ENCODE measurements at regions not wholly inside any gene's neighbourhood (a gene's known extent, or its start where the extent isn't known, plus 50 kb on each side); places are given as distances from the start of the nearest gene placed in this dataset.

- TF ChIP-seq ZBTB33 (IDR thresholded peaks at IDR 0.05; ENCODE audit: extremely low read depth, insufficient replicate concordance, low read length) (no peak), EZH2 (IDR thresholded peaks at IDR 0.05) (no peak), CEBPB (IDR thresholded peaks at IDR 0.05; ENCODE audit: low read depth) (no peak)
Measured at GRCh38 chr2:204282081-204282480, 263.2 kb upstream of the PARD3B start (continued).

DNA sequence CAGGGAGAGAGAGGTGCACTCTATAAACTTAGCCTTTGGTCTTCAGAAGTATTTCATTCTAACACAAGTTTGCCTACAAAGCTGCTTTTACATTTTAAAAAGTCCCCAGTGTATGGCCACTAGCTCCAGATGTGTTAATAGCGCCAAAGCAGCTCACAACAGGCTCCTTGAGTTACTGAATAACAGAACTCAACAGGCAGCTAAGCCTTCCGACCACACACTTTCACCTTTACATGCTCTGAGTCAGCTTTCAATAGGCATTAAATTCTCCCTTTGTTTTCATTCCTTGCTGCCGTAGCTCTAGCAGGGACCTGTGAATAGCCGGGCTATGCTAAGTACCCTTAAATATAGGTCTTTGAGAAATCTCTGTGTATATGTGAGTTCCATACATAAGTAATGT is 262.8 kb upstream of the PARD3B start:
- H3K79me2 ChIP-seq (ENCODE audit: insufficient read depth, low read length): no peaks in the 10 kb centered on the region
- RAD21 ChIA-PET (ENCODE audit: low non-redundant PET in 1 of 2, low total read pairs in 2 of 2, uncharacterized antibody in 2 of 2, unreplicated experiment in 2 of 2): no interaction called here
- no peak overlapping the region for H3K27ac ChIP-seq (ENCODE audit: low read depth, low read length)
- CTCF ChIA-PET: no interaction called here
- H3K27me3 ChIP-seq (ENCODE audit: insufficient read depth, low read length): peaks cover 7% of the 10 kb centered on the region
- H3K4me1 ChIP-seq (ENCODE audit: control insufficient read depth in 1 of 2, insufficient read depth in 2 of 2, low read length in 2 of 2): no peaks in the 10 kb centered on the region
- H3K9me2 ChIP-seq (ENCODE audit: insufficient read depth): no peaks in the 10 kb centered on the region
- H2AFZ ChIP-seq (ENCODE audit: low read depth, low read length, poor library complexity, severe bottlenecking): no peak overlapping the region
- H3K36me3 ChIP-seq (ENCODE audit: control insufficient read depth in 1 of 2, insufficient read depth in 2 of 2, low read length in 2 of 2): no peaks in the 10 kb centered on the region
- BruUV-seq (replicated peaks): no TSS peak
- H3K4me3 ChIP-seq (replicated peaks in 1 of 2; ENCODE audit: low read depth in 1 of 2, low read length in 2 of 2): no peak overlapping the region
- no peak for DNase-seq (ENCODE audit: low read depth, low spot score)
- no peaks in the 10 kb centered on the region for H3K9me3 ChIP-seq (ENCODE audit: control insufficient read depth in 1 of 2, insufficient read depth in 1 of 2, low read depth in 1 of 2, low read length in 2 of 2)
- intact Hi-C loops (cut with micrococcal nuclease): no loop called here
- POLR2A ChIA-PET: no interaction called here
- TF ChIP-seq POLR2AphosphoS5 (IDR thresholded peaks at IDR 0.05; ENCODE audit: low read depth, low read length): no peak
- TF ChIP-seq, protein P1, sequence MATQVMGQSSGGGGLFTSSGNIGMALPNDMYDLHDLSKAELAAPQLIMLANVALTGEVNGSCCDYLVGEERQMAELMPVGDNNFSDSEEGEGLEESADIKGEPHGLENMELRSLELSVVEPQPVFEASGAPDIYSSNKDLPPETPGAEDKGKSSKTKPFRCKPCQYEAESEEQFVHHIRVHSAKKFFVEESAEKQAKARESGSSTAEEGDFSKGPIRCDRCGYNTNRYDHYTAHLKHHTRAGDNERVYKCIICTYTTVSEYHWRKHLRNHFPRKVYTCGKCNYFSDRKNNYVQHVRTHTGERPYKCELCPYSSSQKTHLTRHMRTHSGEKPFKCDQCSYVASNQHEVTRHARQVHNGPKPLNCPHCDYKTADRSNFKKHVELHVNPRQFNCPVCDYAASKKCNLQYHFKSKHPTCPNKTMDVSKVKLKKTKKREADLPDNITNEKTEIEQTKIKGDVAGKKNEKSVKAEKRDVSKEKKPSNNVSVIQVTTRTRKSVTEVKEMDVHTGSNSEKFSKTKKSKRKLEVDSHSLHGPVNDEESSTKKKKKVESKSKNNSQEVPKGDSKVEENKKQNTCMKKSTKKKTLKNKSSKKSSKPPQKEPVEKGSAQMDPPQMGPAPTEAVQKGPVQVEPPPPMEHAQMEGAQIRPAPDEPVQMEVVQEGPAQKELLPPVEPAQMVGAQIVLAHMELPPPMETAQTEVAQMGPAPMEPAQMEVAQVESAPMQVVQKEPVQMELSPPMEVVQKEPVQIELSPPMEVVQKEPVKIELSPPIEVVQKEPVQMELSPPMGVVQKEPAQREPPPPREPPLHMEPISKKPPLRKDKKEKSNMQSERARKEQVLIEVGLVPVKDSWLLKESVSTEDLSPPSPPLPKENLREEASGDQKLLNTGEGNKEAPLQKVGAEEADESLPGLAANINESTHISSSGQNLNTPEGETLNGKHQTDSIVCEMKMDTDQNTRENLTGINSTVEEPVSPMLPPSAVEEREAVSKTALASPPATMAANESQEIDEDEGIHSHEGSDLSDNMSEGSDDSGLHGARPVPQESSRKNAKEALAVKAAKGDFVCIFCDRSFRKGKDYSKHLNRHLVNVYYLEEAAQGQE (IDR thresholded peaks at IDR 0.05; ENCODE audit: low read depth): no peak
- TF ChIP-seq RAD21 (IDR thresholded peaks at IDR 0.05; ENCODE audit: low read depth): no peak
- no peak for TF ChIP-seq EZH2 (IDR thresholded peaks at IDR 0.05)
- TF ChIP-seq TCF7L2 (IDR thresholded peaks at IDR 0.05; ENCODE audit: borderline replicate concordance, extremely low read depth, insufficient read depth, insufficient read length): no peak
- TF ChIP-seq ZBTB33 (IDR thresholded peaks at IDR 0.05; ENCODE audit: extremely low read depth, insufficient replicate concordance, low read length): no peak
- TF ChIP-seq SRF (IDR thresholded peaks at IDR 0.05; ENCODE audit: low read depth): no peak
- TF ChIP-seq ELF1 (IDR thresholded peaks at IDR 0.05; ENCODE audit: borderline replicate concordance, low read depth): no peak
- no peak for TF ChIP-seq EGR1 (IDR thresholded peaks at IDR 0.05; ENCODE audit: low read depth)
- no peak for TF ChIP-seq ZNF274 (IDR thresholded peaks at IDR 0.05; ENCODE audit: low read depth, low read length)
- no peak for TF ChIP-seq SP1 (IDR thresholded peaks at IDR 0.05; ENCODE audit: low read depth)
- TF ChIP-seq JUND (IDR thresholded peaks at IDR 0.05): no peak
- no peak for TF ChIP-seq MAX (IDR thresholded peaks at IDR 0.05)
- no peak overlapping the region for H3K4me2 ChIP-seq (ENCODE audit: low read length)
- no peaks in the 10 kb centered on the region for H4K20me1 ChIP-seq (ENCODE audit: insufficient read depth)
- no peak overlapping the region for H3K9ac ChIP-seq (ENCODE audit: low read length)
- ATAC-seq: no peak
